NCI-H460 (cell line): ENCODE measurements at regions not wholly inside any gene's neighbourhood (a gene's known extent, or its start where the extent isn't known, plus 50 kb on each side); places are given as distances from the start of the nearest gene placed in this dataset.

Experiments
- DNase-seq: peaks from one replicate; pipeline ENCODE4 v3.0.0-alpha.2; 2016; ENCODE audit warnings: low read depth; ENCODE audit errors: extremely low read depth

- DNase-seq: peak; percentile 81
Observed at GRCh38 chr7:115297656-115298055, 375.8 kb downstream of the MDFIC start.

- no peak for DNase-seq
Observed at GRCh38 chr7:115293628-115294240, 371.8 kb downstream of the MDFIC start.

- DNase-seq: no peak
Observed at GRCh38 chr7:115292381-115292780, 370.5 kb downstream of the MDFIC start.

GRCh38 chr7:115289971-115290370 lies 368.1 kb downstream of the MDFIC start:
- DNase-seq: no peak

GRCh38 chr7:115276791-115277190 lies 354.9 kb downstream of the MDFIC start:
- no peak for DNase-seq

- DNase-seq: peak; percentile 28
Observed at GRCh38 chr7:115273855-115274254, 352.0 kb downstream of the MDFIC start.

GRCh38 chr7:115273139-115273772 lies 351.4 kb downstream of the MDFIC start:
- peak; percentile 47 for DNase-seq

GRCh38 chr7:115271332-115272235 lies 349.7 kb downstream of the MDFIC start:
- no peak for DNase-seq

GRCh38 chr7:115269486-115269885 lies 347.6 kb downstream of the MDFIC start:
- DNase-seq: no peak

- DNase-seq: no peak
Observed at GRCh38 chr7:115267503-115267902, 345.6 kb downstream of the MDFIC start.

- DNase-seq: no peak
Observed at GRCh38 chr7:115260381-115260780, 338.5 kb downstream of the MDFIC start.

GRCh38 chr7:115252461-115252860 lies 330.6 kb downstream of the MDFIC start:
- no peak for DNase-seq

GRCh38 chr7:115249080-115249479 lies 327.2 kb downstream of the MDFIC start:
- no peak for DNase-seq

GRCh38 chr7:115241151-115241550 lies 319.3 kb downstream of the MDFIC start:
- no peak for DNase-seq

- DNase-seq: no peak
Observed at GRCh38 chr7:115240242-115240641, 318.3 kb downstream of the MDFIC start.

- no peak for DNase-seq
Observed at GRCh38 chr7:115235075-115235474, 313.2 kb downstream of the MDFIC start.

GRCh38 chr7:115233809-115234208 lies 311.9 kb downstream of the MDFIC start:
- no peak for DNase-seq

GRCh38 chr7:115232041-115232440 lies 310.1 kb downstream of the MDFIC start:
- no peak for DNase-seq

- DNase-seq: peak; percentile 45
Observed at GRCh38 chr7:115230882-115231571, 309.1 kb downstream of the MDFIC start.

GRCh38 chr7:115229401-115230105 lies 307.7 kb downstream of the MDFIC start:
- no peak for DNase-seq
